GM21528 (cell line): ENCODE measurements at regions not wholly inside any gene's neighbourhood (a gene's known extent, or its start where the extent isn't known, plus 50 kb on each side); places are given as distances from the start of the nearest gene placed in this dataset.

ENCODE experiments used
- ATAC-seq: cut with Tn5 transposase; IDR thresholded peaks from one replicate; pipeline ENCODE4 v1.9.1; 2021; ENCODE audit warnings: mild to moderate bottlenecking, moderate library complexity; ENCODE audit not compliant: unreplicated experiment, low FRiP score

- ATAC-seq, result no peak
Measured at GRCh38 chr9:2303056-2303455, 287.9 kb downstream of the SMARCA2 start.

GRCh38 chr9:2307480-2307879, 292.3 kb downstream of the SMARCA2 start:
- no peak for ATAC-seq

- no peak for ATAC-seq
Measured at GRCh38 chr9:2311920-2312319, 296.8 kb downstream of the SMARCA2 start.

GRCh38 chr9:2313512-2313911, 298.4 kb downstream of the SMARCA2 start:
- no peak for ATAC-seq

GRCh38 chr9:2317591-2317990, 302.4 kb downstream of the SMARCA2 start:
- ATAC-seq, result no peak

- ATAC-seq, result no peak
Measured at GRCh38 chr9:2319421-2319820, 302.2 kb upstream of the VLDLR start.

GRCh38 chr9:2320114-2320513, 301.5 kb upstream of the VLDLR start:
- ATAC-seq, result no peak

GRCh38 chr9:2320632-2321031, 301.0 kb upstream of the VLDLR start:
- ATAC-seq, result no peak

- no peak for ATAC-seq
Measured at GRCh38 chr9:2321523-2322148, 300.0 kb upstream of the VLDLR start.

GRCh38 chr9:2324742-2325141, 296.8 kb upstream of the VLDLR start:
- ATAC-seq, result no peak

GRCh38 chr9:2332663-2333062, 288.9 kb upstream of the VLDLR start:
- no peak for ATAC-seq

- ATAC-seq, result no peak
Measured at GRCh38 chr9:2335260-2335659, 286.3 kb upstream of the VLDLR start.

- no peak for ATAC-seq
Measured at GRCh38 chr9:2336055-2336454, 285.5 kb upstream of the VLDLR start.

- ATAC-seq, result no peak
Measured at GRCh38 chr9:2337131-2337530, 284.5 kb upstream of the VLDLR start.

- ATAC-seq, result no peak
Measured at GRCh38 chr9:2337627-2338026, 284.0 kb upstream of the VLDLR start.

GRCh38 chr9:2338777-2339365, 282.7 kb upstream of the VLDLR start:
- no peak for ATAC-seq

- no peak for ATAC-seq
Measured at GRCh38 chr9:2339416-2339815, 282.2 kb upstream of the VLDLR start.

GRCh38 chr9:2340046-2340760, 281.4 kb upstream of the VLDLR start:
- no peak for ATAC-seq

GRCh38 chr9:2341126-2341525, 280.5 kb upstream of the VLDLR start:
- no peak for ATAC-seq

- no peak for ATAC-seq
Measured at GRCh38 chr9:2341956-2342355, 279.6 kb upstream of the VLDLR start.

GRCh38 chr9:2343756-2344155, 277.8 kb upstream of the VLDLR start:
- ATAC-seq, result no peak

GRCh38 chr9:2344436-2344835, 277.2 kb upstream of the VLDLR start:
- ATAC-seq, result no peak
